ENCODE measurements at regions not wholly inside any gene's neighbourhood (a gene's known extent, or its start where the extent isn't known, plus 50 kb on each side); places are given as distances from the start of the nearest gene placed in this dataset.

DNA sequence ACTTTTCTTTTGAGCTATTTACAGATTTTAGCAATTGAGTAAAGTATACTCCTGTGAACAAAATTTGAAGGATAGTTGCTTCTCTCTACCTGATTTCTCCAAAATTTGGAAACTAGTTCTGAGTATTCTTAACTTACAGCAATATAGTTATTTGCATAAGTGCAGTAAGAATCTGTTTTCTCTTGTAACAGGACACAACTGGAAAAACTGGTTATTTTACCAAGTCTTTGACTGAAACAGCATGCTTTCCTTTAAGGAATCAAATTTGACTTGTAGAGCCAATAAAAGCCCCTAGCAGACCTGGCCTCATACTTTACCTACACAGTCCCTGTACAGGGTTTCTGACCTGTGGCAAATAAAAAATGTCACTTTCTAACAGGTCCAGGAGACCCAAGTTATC lies 301.9 kb upstream of the POU5F2 start:
- Histone ChIP-seq H4K8ac (ENCODE audit: low read depth in 2 of 2, low read length in 2 of 2) (no peak overlapping the region), H3K23ac (ENCODE audit: low read depth, low read length) (no peak overlapping the region), H4K5ac (ENCODE audit: low read depth, low read length) (no peak overlapping the region), H4K20me1 (ENCODE audit: insufficient read depth, low read length) (no peaks in the 10 kb centered on the region), H4K91ac (ENCODE audit: insufficient read depth, low read depth, low read length) (no peak overlapping the region), H3K79me1 (ENCODE audit: low read depth in 1 of 2, low read length in 2 of 2) (no peaks in the 10 kb centered on the region), H2AFZ (replicated peaks; ENCODE audit: low read length, poor library complexity) (no peak overlapping the region), H3K9ac (ENCODE audit: low read depth, low read length) (no peak overlapping the region), H2AK5ac (ENCODE audit: low read depth, low read length) (no peak overlapping the region), H3K4me2 (ENCODE audit: low read depth, low read length) (no peak overlapping the region), H3K14ac (replicated peaks; ENCODE audit: low read depth, low read length) (no peak overlapping the region), H3K27ac (ENCODE audit: insufficient read depth, low read length) (no peak overlapping the region), H3K36me3 (ENCODE audit: control insufficient read depth, insufficient read depth, low read length) (0 out of 2 replicates have a peak, but pooled peaks cover 2% of the 10 kb centered on the region), H3K18ac (ENCODE audit: low read depth, low read length) (no peak overlapping the region), H2BK5ac (ENCODE audit: low read depth, low read length, poor library complexity, severe bottlenecking) (no peak overlapping the region), H2BK120ac (ENCODE audit: low read depth, low read length) (no peak overlapping the region), H3K9me1 (ENCODE audit: insufficient read depth, low read length) (no peaks in the 10 kb centered on the region), H3K56ac (ENCODE audit: extremely low read depth, insufficient read depth, low read length) (no peak overlapping the region), H3K4ac (ENCODE audit: low read depth, low read length) (no peak overlapping the region), H3K4me1 (ENCODE audit: control insufficient read depth, insufficient read depth, low read length) (no peaks in the 10 kb centered on the region), H2AK9ac (replicated peaks; ENCODE audit: low read depth, low read length, poor library complexity) (no peak overlapping the region), H3K27me3 (ENCODE audit: control insufficient read depth, insufficient read depth, low read length) (no peaks in the 10 kb centered on the region), H2BK15ac (ENCODE audit: low read depth, low read length) (no peak overlapping the region), H3K4me3 (ENCODE audit: insufficient read depth, low read depth, low read length) (no peak overlapping the region), H2BK20ac (ENCODE audit: low read depth, low read length) (no peak overlapping the region), H3K9me3 (ENCODE audit: control insufficient read depth, insufficient read depth, low read length) (no peaks in the 10 kb centered on the region)
- ATAC-seq (ENCODE audit: low read depth) (no peak), DNase-seq (no peak)
- in situ Hi-C loops (cut with MboI; ENCODE audit: low sequenced_read_pairs): no loop called here
- dilution Hi-C loops (cut with HindIII; ENCODE audit: low sequenced_read_pairs, unreplicated experiment): no loop called here
- ChIA-PET CTCF (no interaction called here), POLR2A (ENCODE audit: unreplicated experiment) (no interaction called here)
- intact Hi-C loops (cut with micrococcal nuclease): no loop called here
- TF ChIP-seq, protein P1, sequence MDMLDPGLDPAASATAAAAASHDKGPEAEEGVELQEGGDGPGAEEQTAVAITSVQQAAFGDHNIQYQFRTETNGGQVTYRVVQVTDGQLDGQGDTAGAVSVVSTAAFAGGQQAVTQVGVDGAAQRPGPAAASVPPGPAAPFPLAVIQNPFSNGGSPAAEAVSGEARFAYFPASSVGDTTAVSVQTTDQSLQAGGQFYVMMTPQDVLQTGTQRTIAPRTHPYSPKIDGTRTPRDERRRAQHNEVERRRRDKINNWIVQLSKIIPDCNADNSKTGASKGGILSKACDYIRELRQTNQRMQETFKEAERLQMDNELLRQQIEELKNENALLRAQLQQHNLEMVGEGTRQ (IDR thresholded peaks at IDR 0.05; ENCODE audit: low read depth, low read length): no peak
- TF ChIP-seq SMC3 (IDR thresholded peaks at IDR 0.05; ENCODE audit: low read depth, low read length) (no peak), RAD21 (IDR thresholded peaks at IDR 0.05; ENCODE audit: low read length) (no peak), CEBPB (IDR thresholded peaks at IDR 0.05; ENCODE audit: low read depth, low read length) (no peak), FOS (IDR thresholded peaks at IDR 0.05; ENCODE audit: low read depth, low read length) (no peak), RFX5 (IDR thresholded peaks at IDR 0.05; ENCODE audit: low read depth, low read length) (no peak), RCOR1 (IDR thresholded peaks at IDR 0.05; ENCODE audit: insufficient replicate concordance, low read length) (no peak), MXI1 (IDR thresholded peaks at IDR 0.05; ENCODE audit: borderline replicate concordance, low read depth, low read length) (no peak), MAZ (IDR thresholded peaks at IDR 0.05; ENCODE audit: borderline replicate concordance, low read depth, low read length) (no peak), ELK1 (IDR thresholded peaks at IDR 0.05; ENCODE audit: borderline replicate concordance, low read depth, low read length) (no peak), CHD1 (IDR thresholded peaks at IDR 0.05; ENCODE audit: low read depth, low read length) (no peak), POLR2A (IDR thresholded peaks at IDR 0.05; ENCODE audit: low read depth, low read length) (no peak), MAFK (IDR thresholded peaks at IDR 0.05; ENCODE audit: low read depth, low read length) (no peak), CTCF (conservative IDR thresholded peaks at IDR 0.05; ENCODE audit: low read depth, low read length) (no peak), BHLHE40 (IDR thresholded peaks at IDR 0.05; ENCODE audit: low read depth, low read length) (no peak), NFE2L2 (IDR thresholded peaks at IDR 0.05; ENCODE audit: low read depth, low read length) (no peak)
- BruUV-seq (replicated peaks): no TSS peak
